ENCODE measurements at regions not wholly inside any gene's neighbourhood (a gene's known extent, or its start where the extent isn't known, plus 50 kb on each side); places are given as distances from the start of the nearest gene placed in this dataset.

- CTCF ChIA-PET, result no interaction called here
- no peak for TF ChIP-seq CTCF (conservative IDR thresholded peaks at IDR 0.05; ENCODE audit: low read depth)
Observed at GRCh38 chr1:55575571-55576279, 360.6 kb upstream of the USP24 start.

GRCh38 chr1:55574691-55575225, 359.6 kb upstream of the USP24 start:
- TF ChIP-seq CTCF (conservative IDR thresholded peaks at IDR 0.05; ENCODE audit: low read depth), result no peak
- H3K27ac ChIP-seq, result no peak overlapping the region
- no peak for DNase-seq (ENCODE audit: low spot score)
- ChIA-PET POLR2A (ENCODE audit: low non-redundant PET) (no interaction called here), CTCF (no interaction called here)

More at GRCh38 chr1:55575571-55576279, 360.6 kb upstream of the USP24 start:
- POLR2A ChIA-PET (ENCODE audit: low non-redundant PET), result no interaction called here
- H3K27ac ChIP-seq, result no peak overlapping the region
- no peak for DNase-seq (ENCODE audit: low spot score)

GRCh38 chr1:55572878-55573734, 357.9 kb upstream of the USP24 start:
- ChIA-PET POLR2A (ENCODE audit: low non-redundant PET) (no interaction called here), CTCF (no interaction called here)
- H3K27ac ChIP-seq, result no peak overlapping the region
- peak; percentile 57 for DNase-seq (ENCODE audit: low spot score)
- no peak for TF ChIP-seq CTCF (conservative IDR thresholded peaks at IDR 0.05; ENCODE audit: low read depth)

- DNase-seq (ENCODE audit: low spot score), result no peak
- ChIA-PET CTCF (no interaction called here), POLR2A (ENCODE audit: low non-redundant PET) (no interaction called here)
- TF ChIP-seq CTCF (conservative IDR thresholded peaks at IDR 0.05; ENCODE audit: low read depth), result no peak
- no peak overlapping the region for H3K27ac ChIP-seq
Observed at GRCh38 chr1:55571767-55572166, 356.6 kb upstream of the USP24 start.

GRCh38 chr1:55569417-55569816, 354.3 kb upstream of the USP24 start:
- CTCF ChIA-PET, result no interaction called here
- POLR2A ChIA-PET (ENCODE audit: low non-redundant PET), result no interaction called here
- TF ChIP-seq CTCF (conservative IDR thresholded peaks at IDR 0.05; ENCODE audit: low read depth), result no peak
- no peak overlapping the region for H3K27ac ChIP-seq
- no peak for DNase-seq (ENCODE audit: low spot score)

- TF ChIP-seq CTCF (conservative IDR thresholded peaks at IDR 0.05; ENCODE audit: low read depth), result no peak
- ChIA-PET POLR2A (ENCODE audit: low non-redundant PET) (no interaction called here), CTCF (no interaction called here)
- DNase-seq (ENCODE audit: low spot score), result no peak
- no peak overlapping the region for H3K27ac ChIP-seq
Observed at GRCh38 chr1:55568732-55569131, 353.6 kb upstream of the USP24 start.

Data from RWPE1 (cell line).